Upper lobe of right lung (tissue), 1 donor: ENCODE measurements at regions not wholly inside any gene's neighbourhood (a gene's known extent, or its start where the extent isn't known, plus 50 kb on each side); places are given as distances from the start of the nearest gene placed in this dataset.

Experiments
- ATAC-seq: fragments of 200-7000 bp; cut with Tn5 transposase; one replicate; pipeline ENCODE4 v1.9.1; 2020; ENCODE audit warnings: mild to moderate bottlenecking, moderate library complexity
- DNase-seq: peaks from one replicate; pipeline ENCODE4 v3.0.0-alpha.2; 2020
- H3K27ac ChIP-seq: fragments of 200-600 bp; one replicate; pipeline ENCODE4 v1.8.0; 2022
- H3K27me3 ChIP-seq: fragments of 200-600 bp; one replicate; pipeline ENCODE4 v1.8.0; 2022; ENCODE audit warnings: mild to moderate bottlenecking
- H3K36me3 ChIP-seq: fragments of 200-600 bp; one replicate; pipeline ENCODE4 v1.8.0; 2022
- H3K4me1 ChIP-seq: fragments of 200-600 bp; one replicate; pipeline ENCODE4 v1.8.0; 2022
- H3K4me3 ChIP-seq: fragments of 200-600 bp; one replicate; pipeline ENCODE4 v1.8.0; 2022; ENCODE audit warnings: mild to moderate bottlenecking
- H3K9me3 ChIP-seq: fragments of 200-600 bp; one replicate; pipeline ENCODE4 v1.8.0; 2022
- CTCF ChIP-seq: fragments of 200-600 bp; IDR thresholded peaks from one replicate; pipeline ENCODE4 v1.8.0; 2022; ENCODE audit warnings: antibody characterized with exemption
- intact Hi-C: fragments of 100-400 bp; cut with DNase I; formaldehyde crosslinking; loops from one replicate; pipeline ENCODE4 v1.11.0; 2022
- donor health status: DM: no; HTN: yes; CAD: no; lungs with severe emphysema.

DNA sequence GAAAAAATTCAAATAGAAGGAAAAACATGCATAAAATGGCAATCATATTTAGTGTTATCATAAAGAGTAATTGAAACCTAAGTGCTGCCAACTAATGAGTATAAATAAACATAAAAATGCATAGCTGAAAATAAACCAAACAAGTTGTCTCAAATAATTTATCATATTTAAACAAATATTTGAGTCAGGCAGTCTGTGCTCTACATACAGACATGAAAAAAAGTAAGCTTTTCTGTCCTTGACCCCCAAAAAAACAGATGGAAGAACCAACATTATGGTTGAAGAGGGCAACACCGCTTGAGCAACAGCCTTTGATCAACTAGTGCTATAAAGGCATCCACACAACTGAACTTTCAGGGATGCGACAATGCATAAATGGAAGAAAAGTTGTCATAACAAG lies 735.1 kb upstream of the MIR17HG start:
- Histone ChIP-seq H3K36me3 (no peaks in the 10 kb centered on the region), H3K4me1 (no peaks in the 10 kb centered on the region), H3K27me3 (no peaks in the 10 kb centered on the region), H3K27ac (no peak overlapping the region), H3K9me3 (no peaks in the 10 kb centered on the region), H3K4me3 (no peak overlapping the region)
- intact Hi-C loops: no loop called here
- ATAC-seq (no peak), DNase-seq (no peak)
- TF ChIP-seq CTCF: no peak

DNA sequence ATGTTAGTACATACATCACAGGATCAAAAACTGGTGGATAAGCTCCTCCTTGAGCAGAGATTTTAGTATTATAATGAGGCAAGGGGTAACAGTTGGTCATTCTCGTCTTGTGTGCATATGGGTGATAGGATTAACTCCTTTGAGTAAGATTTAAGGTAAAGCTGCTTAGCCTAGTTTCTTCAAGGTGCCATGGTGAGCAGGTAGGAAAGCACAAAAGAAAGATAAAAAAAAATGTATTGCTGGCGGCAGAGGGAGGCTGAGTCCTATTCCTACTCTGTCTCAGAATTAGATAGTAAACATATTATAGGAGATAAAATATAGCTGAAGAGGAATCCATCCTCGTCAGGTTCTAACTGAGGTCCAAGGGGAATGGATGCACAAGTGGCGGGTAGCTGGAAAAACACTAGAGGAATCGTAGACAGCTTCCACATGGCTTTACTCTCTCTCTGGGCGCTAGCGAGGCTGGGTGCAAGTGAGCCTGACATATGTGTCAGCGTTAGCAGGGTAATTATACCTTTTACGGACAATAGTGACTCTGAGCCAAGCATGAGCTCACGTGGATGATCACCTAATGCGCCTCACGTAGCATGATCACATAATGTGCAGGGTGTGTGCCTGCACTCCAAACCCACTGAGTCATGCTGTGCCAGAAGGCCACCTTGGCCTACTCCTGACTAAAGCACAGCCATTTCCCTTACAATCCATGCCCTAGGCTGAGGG lies 734.3 kb upstream of the MIR17HG start:
- Histone ChIP-seq H3K36me3 (no peaks in the 10 kb centered on the region), H3K9me3 (no peaks in the 10 kb centered on the region), H3K27ac (no peak overlapping the region), H3K27me3 (no peaks in the 10 kb centered on the region), H3K4me1 (no peaks in the 10 kb centered on the region), H3K4me3 (no peak overlapping the region)
- ATAC-seq (no peak), DNase-seq (no peak)
- TF ChIP-seq CTCF: no peak
- intact Hi-C loops: no loop called here

- TF ChIP-seq CTCF: no peak
- no peak for DNase-seq
Observed at GRCh38 chr13:90615236-90615635, 732.3 kb upstream of the MIR17HG start.

GRCh38 chr13:90615767-90616166 lies 731.7 kb upstream of the MIR17HG start:
- Histone ChIP-seq H3K27me3 (no peaks in the 10 kb centered on the region), H3K4me1 (no peaks in the 10 kb centered on the region), H3K9me3 (no peaks in the 10 kb centered on the region), H3K27ac (no peak overlapping the region), H3K4me3 (no peak overlapping the region), H3K36me3 (no peaks in the 10 kb centered on the region)
- DNase-seq (no peak), ATAC-seq (no peak)
- intact Hi-C loops: no loop called here
- TF ChIP-seq CTCF: no peak

More at GRCh38 chr13:90615236-90615635, 732.3 kb upstream of the MIR17HG start:
- ATAC-seq: no peak
- H3K4me3 ChIP-seq: no peak overlapping the region
- no peaks in the 10 kb centered on the region for H3K27me3 ChIP-seq
- H3K27ac ChIP-seq: no peak overlapping the region
- no peaks in the 10 kb centered on the region for H3K36me3 ChIP-seq
- intact Hi-C loops: no loop called here
- no peaks in the 10 kb centered on the region for H3K4me1 ChIP-seq
- H3K9me3 ChIP-seq: no peaks in the 10 kb centered on the region

GRCh38 chr13:90618133-90618532 lies 729.4 kb upstream of the MIR17HG start:
- H3K4me1 ChIP-seq: no peaks in the 10 kb centered on the region
- no peaks in the 10 kb centered on the region for H3K36me3 ChIP-seq
- H3K27me3 ChIP-seq: no peaks in the 10 kb centered on the region
- DNase-seq (no peak), ATAC-seq (no peak)
- no peaks in the 10 kb centered on the region for H3K9me3 ChIP-seq
- no peak overlapping the region for H3K4me3 ChIP-seq
- intact Hi-C loops: no loop called here
- no peak overlapping the region for H3K27ac ChIP-seq
- TF ChIP-seq CTCF: no peak

- intact Hi-C loops: no loop called here
- no peak overlapping the region for H3K4me3 ChIP-seq
- no peak for TF ChIP-seq CTCF
- no peak overlapping the region for H3K27ac ChIP-seq
- ATAC-seq (no peak), DNase-seq (no peak)
- H3K27me3 ChIP-seq: no peaks in the 10 kb centered on the region
- no peaks in the 10 kb centered on the region for H3K4me1 ChIP-seq
- H3K9me3 ChIP-seq: no peaks in the 10 kb centered on the region
- no peaks in the 10 kb centered on the region for H3K36me3 ChIP-seq
Observed at GRCh38 chr13:90622541-90622940, 724.9 kb upstream of the MIR17HG start.
